Activated B cell treated with CpG ODN at 0.5 μM for 24 hours (primary cell): ENCODE measurements at regions not wholly inside any gene's neighbourhood (a gene's known extent, or its start where the extent isn't known, plus 50 kb on each side); places are given as distances from the start of the nearest gene placed in this dataset.

Experiments
- ATAC-seq: fragments of 200-7000 bp; cut with Tn5 transposase; one replicate; pipeline ENCODE4 v1.10.0; 2021; ENCODE audit warnings: low read depth, mild to moderate bottlenecking, moderate library complexity
- CTCF ChIA-PET: fragments of 350-600 bp; sonication (Branson Sonifier 250); formaldehyde crosslinking; loops from one replicate; lab custom pipeline; 2021; ENCODE audit warnings: antibody characterized with exemption; lab: Charles Lee
- POLR2A ChIA-PET: fragments of 350-600 bp; sonication (Branson Sonifier 250); formaldehyde crosslinking; loops from one replicate; lab custom pipeline; 2021; ENCODE audit warnings: antibody characterized with exemption; lab: Charles Lee
- DNase-seq: peaks from one replicate; pipeline ENCODE4 v3.0.0; 2022
- H3K27ac Mint-ChIP-seq: one replicate; pipeline ENCODE4 v1.8.0; 2020; ENCODE audit warnings: mixed read lengths
- H3K27me3 Mint-ChIP-seq: one replicate; pipeline ENCODE4 v1.8.0; 2021; ENCODE audit warnings: mixed read lengths
- H3K36me3 Mint-ChIP-seq: one replicate; pipeline ENCODE4 v1.8.0; 2021; ENCODE audit warnings: low read depth, mixed read lengths
- H3K4me1 Mint-ChIP-seq: one replicate; pipeline ENCODE4 v1.8.0; 2021; ENCODE audit warnings: mixed read lengths
- H3K4me3 Mint-ChIP-seq: one replicate; pipeline ENCODE4 v1.8.0; 2020; ENCODE audit warnings: mild to moderate bottlenecking, mixed read lengths
- H3K9me3 Mint-ChIP-seq: one replicate; pipeline ENCODE4 v1.8.0; 2020; ENCODE audit warnings: mixed read lengths
- CTCF ChIP-seq: fragments of 200-600 bp; IDR thresholded peaks from one replicate; pipeline ENCODE4 v1.8.0; 2022; ENCODE audit warnings: antibody characterized with exemption, mild to moderate bottlenecking
- intact Hi-C: fragments of 100-400 bp; cut with micrococcal nuclease; formaldehyde crosslinking; loops from one replicate; pipeline ENCODE4 v1.15.1; 2024

GRCh38 chr13:33452873-33453517, 167.4 kb upstream of the STARD13 start:
- ChIA-PET POLR2A (no interaction called here), CTCF (no interaction called here)
- Mint-ChIP-seq H3K4me3 (no peak overlapping the region), H3K27ac (no peak overlapping the region), H3K9me3 (peaks cover 4% of the 10 kb centered on the region), H3K4me1 (no peaks in the 10 kb centered on the region), H3K27me3 (peaks cover 2% of the 10 kb centered on the region), H3K36me3 (no peaks in the 10 kb centered on the region)
- no peak for TF ChIP-seq CTCF
- intact Hi-C loops = no loop called here
- DNase-seq (no peak), ATAC-seq (no peak)

- DNase-seq (no peak), ATAC-seq (no peak)
- Mint-ChIP-seq H3K36me3 (no peaks in the 10 kb centered on the region), H3K9me3 (peaks cover under 1% of the 10 kb centered on the region), H3K4me1 (no peaks in the 10 kb centered on the region), H3K27me3 (peaks cover 2% of the 10 kb centered on the region), H3K4me3 (no peak overlapping the region), H3K27ac (no peak overlapping the region)
- ChIA-PET CTCF (no interaction called here), POLR2A (no interaction called here)
- TF ChIP-seq CTCF = no peak
- intact Hi-C loops = no loop called here
These were observed 168.4 kb upstream of the STARD13 start for GRCh38 chr13:33453936-33454335.

- Mint-ChIP-seq H3K9me3 (peaks cover 2% of the 10 kb centered on the region), H3K27ac (no peak overlapping the region), H3K36me3 (no peaks in the 10 kb centered on the region), H3K4me3 (no peak overlapping the region), H3K27me3 (peaks cover 2% of the 10 kb centered on the region), H3K4me1 (no peaks in the 10 kb centered on the region)
- no peak for DNase-seq
- CTCF ChIA-PET = no interaction called here
- no peak for ATAC-seq
- no peak for TF ChIP-seq CTCF
- POLR2A ChIA-PET = no interaction called here
- intact Hi-C loops = no loop called here
These were observed 169.5 kb upstream of the STARD13 start for GRCh38 chr13:33454844-33455705.

- no peak for TF ChIP-seq CTCF
- no peak overlapping the region for H3K27ac Mint-ChIP-seq
- CTCF ChIA-PET = no interaction called here
- ATAC-seq (no peak), DNase-seq (no peak)
- H3K4me1 Mint-ChIP-seq = no peaks in the 10 kb centered on the region
- H3K9me3 Mint-ChIP-seq = peaks cover 7% of the 10 kb centered on the region
- H3K36me3 Mint-ChIP-seq = no peaks in the 10 kb centered on the region
- POLR2A ChIA-PET = no interaction called here
- no peak overlapping the region for H3K4me3 Mint-ChIP-seq
- H3K27me3 Mint-ChIP-seq = peaks cover 2% of the 10 kb centered on the region
- intact Hi-C loops = no loop called here
These were observed 174.1 kb upstream of the STARD13 start for GRCh38 chr13:33459702-33460101.

- no peaks in the 10 kb centered on the region for H3K4me1 Mint-ChIP-seq
- no peak for DNase-seq
- CTCF ChIA-PET = no interaction called here
- intact Hi-C loops = no loop called here
- no peak for TF ChIP-seq CTCF
- peaks cover 7% of the 10 kb centered on the region for H3K9me3 Mint-ChIP-seq
- ATAC-seq = no peak
- H3K4me3 Mint-ChIP-seq = no peak overlapping the region
- no peak overlapping the region for H3K27ac Mint-ChIP-seq
- H3K36me3 Mint-ChIP-seq = no peaks in the 10 kb centered on the region
- H3K27me3 Mint-ChIP-seq = peaks cover 4% of the 10 kb centered on the region
- POLR2A ChIA-PET = no interaction called here
These were observed 176.6 kb upstream of the STARD13 start for GRCh38 chr13:33462109-33462508.
